Testis (tissue), 2 donors: ENCODE measurements at regions not wholly inside any gene's neighbourhood (a gene's known extent, or its start where the extent isn't known, plus 50 kb on each side); places are given as distances from the start of the nearest gene placed in this dataset.

Experiments used
- DNase-seq: peaks from one replicate; pipeline ENCODE4 v3.0.0-alpha.2; 2019
- H3K27ac ChIP-seq, 2 donors: fragments of 200-600 bp; sonication (generic); one replicate each; pipeline ENCODE4 v1.5.1; 2019
- H3K27me3 ChIP-seq: fragments of 200-600 bp; sonication (generic); one replicate; pipeline ENCODE4 v1.5.1; 2019
- H3K36me3 ChIP-seq: fragments of 200-600 bp; sonication (generic); one replicate; pipeline ENCODE4 v1.5.1; 2017; ENCODE audit warnings: low read depth; ENCODE audit errors: missing control alignments
- H3K4me1 ChIP-seq: fragments of 200-600 bp; sonication (generic); one replicate; pipeline ENCODE4 v1.5.1; 2019
- H3K4me3 ChIP-seq, 2 donors: fragments of 200-600 bp; sonication (generic); one replicate each; pipeline ENCODE4 v1.5.1; 2017 to 2019
- H3K9me3 ChIP-seq: fragments of 200-600 bp; sonication (generic); one replicate; pipeline ENCODE4 v1.5.1; 2017
- CTCF ChIP-seq, 3 experiments: fragments of 450-650 bp in 2 of 3; fragments of 200-600 bp in 1 of 3; sonication (generic) in 1 of 3; IDR thresholded peaks; one replicate each; pipeline ENCODE4 v1.5.1; 2016 to 2019; ENCODE audit warnings: antibody characterized with exemption in 3 of 3, mild to moderate bottlenecking in 2 of 3, moderate library complexity in 1 of 3
- POLR2A ChIP-seq: fragments of 450-650 bp; IDR thresholded peaks from one replicate; pipeline ENCODE4 v1.6.1; 2017; ENCODE audit warnings: antibody characterized with exemption, mild to moderate bottlenecking, moderate library complexity
- WGBS, 2 donors: methylation state at CpG; one replicate each; pipeline ENCODE4 v1.1.5; 2018; 5-methylcytosine and 5-hydroxymethylcytosine counted together
- intact Hi-C: fragments of 100-400 bp; cut with DNase I; formaldehyde crosslinking; loops from one replicate; pipeline ENCODE4 v1.15.1; 2023; ENCODE audit warnings: low total_unique reads

- no peak overlapping the region for H3K27ac ChIP-seq
- no peaks in the 10 kb centered on the region for H3K36me3 ChIP-seq
- H3K9me3 ChIP-seq: no peaks in the 10 kb centered on the region
- no peaks in the 10 kb centered on the region for H3K27me3 ChIP-seq
- no peak for DNase-seq
- WGBS, 2 donors: 65 to 77% methylated on average over 3 of the region's 3 CpGs
- TF ChIP-seq CTCF (IDR thresholded peaks at IDR 0.05) (no peak), POLR2A (no peak)
- intact Hi-C loops: no loop called here
- H3K4me1 ChIP-seq: peaks cover 3% of the 10 kb centered on the region
- no peak overlapping the region for H3K4me3 ChIP-seq
Observed at GRCh38 chr4:67152976-67153375, 392.3 kb downstream of the CENPC start.

DNA sequence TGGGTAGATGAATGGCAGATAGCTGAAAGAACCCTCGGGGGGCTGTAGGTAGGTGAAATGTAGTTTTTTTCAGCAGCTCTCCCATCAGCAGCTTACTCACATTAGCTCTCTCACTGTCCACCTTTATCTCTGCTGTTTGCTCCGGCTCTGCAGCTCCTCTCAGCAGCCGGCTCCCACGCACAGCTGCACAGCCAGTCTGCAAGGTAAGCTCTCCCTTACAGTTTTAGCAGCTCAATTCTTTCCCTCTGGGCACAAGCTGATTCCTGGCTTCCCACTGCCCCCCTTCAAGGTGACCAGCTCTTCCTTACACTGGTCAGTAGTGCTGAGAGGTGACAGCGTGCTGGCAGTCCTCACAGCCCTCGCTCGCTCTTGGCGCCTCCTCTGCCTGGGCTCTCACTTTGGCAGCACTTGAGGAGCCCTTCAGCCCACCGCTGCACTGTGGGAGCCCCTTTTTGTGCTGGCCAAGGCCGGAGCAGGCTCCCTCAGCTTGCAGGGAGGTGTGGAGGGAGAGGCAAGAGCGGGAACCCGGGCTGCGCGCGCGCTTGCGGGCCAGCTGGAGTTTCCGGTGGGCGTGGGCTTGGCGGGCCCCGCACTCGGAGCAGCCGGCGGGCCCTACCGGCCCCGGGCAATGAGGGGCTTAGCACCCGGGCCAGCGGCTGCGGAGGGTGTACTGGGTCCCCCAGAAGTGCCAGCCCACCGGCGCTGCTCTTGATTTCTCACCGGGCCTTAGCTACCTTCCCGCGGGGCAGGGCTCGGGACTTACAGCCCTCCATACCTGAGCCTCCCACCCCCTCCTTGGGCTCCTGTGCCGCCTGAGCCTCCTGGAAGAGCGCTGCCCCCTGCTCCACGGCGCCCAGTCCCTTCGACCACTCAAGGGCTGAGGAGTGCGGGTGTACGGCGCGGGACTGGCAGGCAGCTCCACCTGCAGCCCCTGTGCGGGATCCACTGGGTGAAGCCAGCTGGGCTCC, 393.6 kb downstream of the CENPC start:
- H3K36me3 ChIP-seq: no peaks in the 10 kb centered on the region
- peak overlapping the region; percentile 35 to 41 for H3K4me3 ChIP-seq
- no peaks in the 10 kb centered on the region for H3K27me3 ChIP-seq
- peaks cover 3% of the 10 kb centered on the region for H3K4me1 ChIP-seq
- no peak for TF ChIP-seq POLR2A
- no peak for TF ChIP-seq CTCF (IDR thresholded peaks at IDR 0.05)
- peak; percentile 51 for DNase-seq
- WGBS, 2 donors: 33 to 48% methylated on average over 9 to 44 of the region's 45 CpGs
- intact Hi-C loops: no loop called here
- no peaks in the 10 kb centered on the region for H3K9me3 ChIP-seq
- H3K27ac ChIP-seq: no peak overlapping the region

DNA sequence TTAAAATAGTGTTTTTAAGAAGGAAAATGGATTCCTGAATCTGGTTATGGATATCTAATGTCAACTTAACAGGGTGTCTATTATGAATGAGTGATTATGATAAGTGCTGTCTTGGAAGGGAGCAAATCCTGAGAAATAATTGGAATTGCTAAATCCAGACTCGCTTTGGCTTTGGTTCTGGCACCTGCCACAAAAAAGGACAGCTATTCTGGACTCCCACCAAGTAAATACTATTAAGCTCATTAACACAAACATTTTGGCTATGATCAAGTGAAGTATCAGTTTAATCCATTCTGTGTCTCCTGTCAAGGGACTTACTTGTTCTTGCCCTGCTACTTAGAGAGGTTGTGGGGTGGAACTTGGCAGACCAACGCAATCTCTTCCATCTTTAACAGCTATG, 403.7 kb downstream of the CENPC start:
- 76 to 81% methylated on average over 2 of the region's 2 CpGs for WGBS, 2 donors

GRCh38 chr4:67134616-67135015, 410.7 kb downstream of the CENPC start:
- 55% methylated on average over 4 of the region's 4 CpGs for WGBS, 2 donors
- intact Hi-C loops: no loop called here
- no peak for DNase-seq
- no peaks in the 10 kb centered on the region for H3K36me3 ChIP-seq
- no peak overlapping the region for H3K4me3 ChIP-seq
- no peaks in the 10 kb centered on the region for H3K27me3 ChIP-seq
- no peaks in the 10 kb centered on the region for H3K9me3 ChIP-seq
- H3K4me1 ChIP-seq: no peaks in the 10 kb centered on the region
- TF ChIP-seq POLR2A (no peak), CTCF (IDR thresholded peaks at IDR 0.05) (no peak)
- H3K27ac ChIP-seq: no peak overlapping the region

More for the DNA sequence above, 403.7 kb downstream of the CENPC start:
- H3K36me3 ChIP-seq: no peaks in the 10 kb centered on the region
- DNase-seq: no peak
- no peaks in the 10 kb centered on the region for H3K4me1 ChIP-seq
- TF ChIP-seq CTCF (IDR thresholded peaks at IDR 0.05): no peak
- TF ChIP-seq POLR2A: no peak
- H3K4me3 ChIP-seq: no peak overlapping the region
- no peaks in the 10 kb centered on the region for H3K27me3 ChIP-seq
- intact Hi-C loops: no loop called here
- H3K9me3 ChIP-seq: no peaks in the 10 kb centered on the region
- H3K27ac ChIP-seq: no peak overlapping the region
